OCI-LY3 (cell line): ENCODE measurements at regions not wholly inside any gene's neighbourhood (a gene's known extent, or its start where the extent isn't known, plus 50 kb on each side); places are given as distances from the start of the nearest gene placed in this dataset.
"Not testable (repeated sequence)": the region's sequence is repeated elsewhere in the genome, so short reads cannot be mapped to it uniquely, and the experiment has no call there.

Source experiments
- H2AFZ ChIP-seq: fragments of 200-600, 300-600 bp; shearing (Covaris generic); 2 replicates; pipeline ENCODE4 v1.6.0; 2014; ENCODE audit warnings: antibody characterized with exemption, low read depth, low read length
- H3K27ac ChIP-seq: fragments of 200-600, 300-600 bp; sonication (generic); 2 replicates; pipeline ENCODE4 v1.5.1; 2014; ENCODE audit warnings: mild to moderate bottlenecking, low read length, moderate library complexity, mixed read lengths
- H3K27me3 ChIP-seq: fragments of 200-600, 300-600 bp; sonication (generic); 2 replicates; pipeline ENCODE4 v1.6.1; 2014; ENCODE audit warnings: low read depth, low read length, mixed read lengths
- H3K36me3 ChIP-seq: fragments of 200-600, 300-600 bp; sonication (generic); replicated peaks from 2 replicates; pipeline ENCODE3; 2014; ENCODE audit warnings: low read depth, low read length, mixed read lengths
- H3K4me1 ChIP-seq: fragments of 300-600, 200-600 bp; sonication (generic); 2 replicates; pipeline ENCODE4 v1.6.1; 2014; ENCODE audit warnings: low read length, mixed read lengths
- H3K4me2 ChIP-seq: fragments of 200-600, 300-600 bp; sonication (generic); 2 replicates; pipeline ENCODE4 v1.6.1; 2014; ENCODE audit warnings: low read length, mixed read lengths
- H3K4me3 ChIP-seq: fragments of 300-600, 200-600 bp; sonication (generic); 2 replicates; pipeline ENCODE4 v1.5.1; 2014; ENCODE audit warnings: antibody characterized with exemption, mild to moderate bottlenecking, low read length, moderate library complexity
- H3K79me2 ChIP-seq: fragments of 300-600, 200-600 bp; shearing (Covaris generic); 2 replicates; pipeline ENCODE4 v1.6.1; 2014; ENCODE audit warnings: mild to moderate bottlenecking, low read length, mixed read lengths
- H3K9ac ChIP-seq: fragments of 300-600, 200-600 bp; shearing (Covaris generic); 2 replicates; pipeline ENCODE4 v1.6.0; 2014; ENCODE audit warnings: mild to moderate bottlenecking, low read length, moderate library complexity
- H3K9me3 ChIP-seq: fragments of 200-600, 300-600 bp; shearing (Covaris generic); 2 replicates; pipeline ENCODE4 v1.6.1; 2014; ENCODE audit warnings: low read length, mixed read lengths; ENCODE audit not compliant: insufficient read depth
- H4K20me1 ChIP-seq: fragments of 200-600, 300-600 bp; sonication (generic); 2 replicates; pipeline ENCODE4 v1.6.1; 2016; ENCODE audit warnings: low read length, mixed read lengths; ENCODE audit not compliant: insufficient read depth
- EZH2phosphoT487 ChIP-seq: fragments of 200-600 bp; shearing (Covaris generic); IDR thresholded peaks from 2 replicates; pipeline ENCODE4 v1.6.1; 2018; ENCODE audit warnings: antibody characterized with exemption, mixed run types, low read depth
- TF ChIP-seq, protein P1 (sequence below): fragments of 200-600, 300-600 bp; sonication (generic); IDR thresholded peaks from 2 replicates; pipeline ENCODE4 v1.5.1; 2014; ENCODE audit warnings: antibody characterized with exemption, low read length, low read depth

DNA sequence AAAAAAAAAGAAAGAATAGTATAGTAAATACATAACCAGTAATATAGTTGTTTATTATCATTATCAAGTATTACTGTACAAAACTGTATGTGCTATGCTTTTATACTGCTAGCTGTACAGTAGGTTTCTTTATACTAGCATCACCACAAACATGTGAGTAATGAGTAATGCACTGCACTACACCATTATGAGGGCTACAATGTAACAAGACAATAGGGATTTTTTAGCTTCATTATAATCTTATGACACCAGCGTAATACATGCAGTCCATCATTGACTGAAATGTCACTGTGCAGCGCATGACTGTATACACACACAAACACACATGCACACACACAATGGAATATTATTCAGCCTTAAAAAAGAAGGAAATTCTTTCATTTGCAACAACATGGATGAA is 111.5 kb upstream of the ZBED5 start:
- TF ChIP-seq EZH2phosphoT487 = no peak
- TF ChIP-seq, protein P1, sequence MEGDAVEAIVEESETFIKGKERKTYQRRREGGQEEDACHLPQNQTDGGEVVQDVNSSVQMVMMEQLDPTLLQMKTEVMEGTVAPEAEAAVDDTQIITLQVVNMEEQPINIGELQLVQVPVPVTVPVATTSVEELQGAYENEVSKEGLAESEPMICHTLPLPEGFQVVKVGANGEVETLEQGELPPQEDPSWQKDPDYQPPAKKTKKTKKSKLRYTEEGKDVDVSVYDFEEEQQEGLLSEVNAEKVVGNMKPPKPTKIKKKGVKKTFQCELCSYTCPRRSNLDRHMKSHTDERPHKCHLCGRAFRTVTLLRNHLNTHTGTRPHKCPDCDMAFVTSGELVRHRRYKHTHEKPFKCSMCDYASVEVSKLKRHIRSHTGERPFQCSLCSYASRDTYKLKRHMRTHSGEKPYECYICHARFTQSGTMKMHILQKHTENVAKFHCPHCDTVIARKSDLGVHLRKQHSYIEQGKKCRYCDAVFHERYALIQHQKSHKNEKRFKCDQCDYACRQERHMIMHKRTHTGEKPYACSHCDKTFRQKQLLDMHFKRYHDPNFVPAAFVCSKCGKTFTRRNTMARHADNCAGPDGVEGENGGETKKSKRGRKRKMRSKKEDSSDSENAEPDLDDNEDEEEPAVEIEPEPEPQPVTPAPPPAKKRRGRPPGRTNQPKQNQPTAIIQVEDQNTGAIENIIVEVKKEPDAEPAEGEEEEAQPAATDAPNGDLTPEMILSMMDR = no peak
- Histone ChIP-seq H4K20me1 (no peaks in the 10 kb centered on the region), H3K27ac (no peak overlapping the region)

GRCh38 chr11:10956884-10957283 is 99.0 kb upstream of the ZBED5 start:
- not testable (repeated sequence) for H4K20me1 ChIP-seq, H3K27ac ChIP-seq, H3K36me3 ChIP-seq, H3K4me3 ChIP-seq, H3K4me2 ChIP-seq, H3K4me1 ChIP-seq, H3K27me3 ChIP-seq, H3K9ac ChIP-seq, H3K79me2 ChIP-seq, H2AFZ ChIP-seq, H3K9me3 ChIP-seq

More for the DNA sequence above, 111.5 kb upstream of the ZBED5 start:
- H3K4me3 ChIP-seq = no peak overlapping the region
- no peaks in the 10 kb centered on the region for H3K27me3 ChIP-seq
- no peaks in the 10 kb centered on the region for H3K9me3 ChIP-seq
- no peak overlapping the region for H2AFZ ChIP-seq
- no peak overlapping the region for H3K9ac ChIP-seq
- no peaks in the 10 kb centered on the region for H3K79me2 ChIP-seq
- no peaks in the 10 kb centered on the region for H3K4me1 ChIP-seq
- H3K4me2 ChIP-seq = no peak overlapping the region
- H3K36me3 ChIP-seq = no peaks in the 10 kb centered on the region

DNA sequence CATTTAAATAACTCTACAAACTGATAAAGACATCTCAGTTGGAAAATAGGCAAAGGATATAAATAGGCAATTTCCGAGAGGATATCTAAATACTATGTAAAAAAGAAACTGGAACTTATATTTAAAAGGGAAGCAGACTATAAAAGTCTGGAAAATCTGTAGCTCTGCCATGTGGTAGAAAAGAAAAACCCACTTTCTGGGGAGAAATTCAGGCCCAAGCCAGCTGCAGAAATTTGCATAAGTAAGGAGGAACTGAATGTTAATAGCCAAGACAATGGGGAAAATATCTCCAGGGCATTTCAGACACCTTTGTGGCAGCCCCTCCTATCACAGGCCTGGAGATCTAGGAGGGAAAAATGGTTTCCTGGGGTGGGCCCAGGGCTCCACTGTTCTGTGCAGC is 97.8 kb upstream of the ZBED5 start:
- TF ChIP-seq, protein P1 = no peak
- TF ChIP-seq EZH2phosphoT487 = no peak

GRCh38 chr11:10954184-10954583 is 96.3 kb upstream of the ZBED5 start:
- Histone ChIP-seq H4K20me1 (no peaks in the 10 kb centered on the region), H3K36me3 (no peaks in the 10 kb centered on the region), H3K4me3 (no peak overlapping the region), H3K9ac (no peak overlapping the region), H3K4me2 (no peak overlapping the region), H3K4me1 (no peaks in the 10 kb centered on the region), H3K27me3 (no peaks in the 10 kb centered on the region), H3K9me3 (peaks cover 3% of the 10 kb centered on the region; the same call in 1 of the 2 replicates), H3K79me2 (no peaks in the 10 kb centered on the region), H3K27ac (no peak overlapping the region), H2AFZ (no peak overlapping the region)
- no peak for TF ChIP-seq EZH2phosphoT487
- TF ChIP-seq, protein P1 = no peak

More for the DNA sequence above, 97.8 kb upstream of the ZBED5 start:
- H3K79me2 ChIP-seq = no peaks in the 10 kb centered on the region
- H3K9me3 ChIP-seq = peaks cover 7% of the 10 kb centered on the region; the same call in 1 of the 2 replicates
- no peaks in the 10 kb centered on the region for H4K20me1 ChIP-seq
- no peak overlapping the region for H3K27ac ChIP-seq
- H3K9ac ChIP-seq = no peak overlapping the region
- H3K4me3 ChIP-seq = no peak overlapping the region
- no peak overlapping the region for H2AFZ ChIP-seq
- H3K4me2 ChIP-seq = no peak overlapping the region
- no peaks in the 10 kb centered on the region for H3K36me3 ChIP-seq
- H3K4me1 ChIP-seq = no peaks in the 10 kb centered on the region
- peaks cover 4% of the 10 kb centered on the region; the same call in 1 of the 2 replicates for H3K27me3 ChIP-seq

GRCh38 chr11:10952872-10953271 is 95.0 kb upstream of the ZBED5 start:
- H3K9ac ChIP-seq = no peak overlapping the region

DNA sequence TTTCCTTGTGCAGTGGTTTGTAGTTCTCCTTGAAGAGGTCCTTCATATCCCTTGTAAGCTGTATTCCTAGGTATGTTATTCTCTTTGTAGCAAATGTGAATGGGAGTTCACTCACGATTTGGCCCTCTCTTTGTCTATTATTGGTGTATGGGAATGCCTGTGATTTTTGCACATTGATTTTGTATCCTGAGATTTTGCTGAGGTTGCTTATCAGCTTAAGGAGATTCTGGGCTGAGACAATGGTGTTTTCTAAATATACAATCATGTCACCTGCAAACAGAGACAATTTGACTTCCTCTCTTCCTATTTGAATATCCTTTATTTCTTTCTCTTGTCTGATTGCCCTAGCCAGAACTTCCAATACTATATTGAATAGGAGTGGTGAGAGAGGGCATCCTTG is 90.1 kb upstream of the ZBED5 start:
- not testable (repeated sequence) for H3K9ac ChIP-seq

More at GRCh38 chr11:10952872-10953271, 95.0 kb upstream of the ZBED5 start:
- TF ChIP-seq EZH2phosphoT487 = no peak
- TF ChIP-seq, protein P1 = no peak
- Histone ChIP-seq H3K9me3 (no peaks in the 10 kb centered on the region), H2AFZ (no peak overlapping the region), H4K20me1 (no peaks in the 10 kb centered on the region), H3K4me2 (no peak overlapping the region), H3K36me3 (no peaks in the 10 kb centered on the region), H3K79me2 (no peaks in the 10 kb centered on the region), H3K27me3 (no peaks in the 10 kb centered on the region), H3K4me1 (no peaks in the 10 kb centered on the region), H3K27ac (no peak overlapping the region), H3K4me3 (no peak overlapping the region)

More for the DNA sequence above, 90.1 kb upstream of the ZBED5 start:
- H3K27me3 ChIP-seq, H3K36me3 ChIP-seq, H2AFZ ChIP-seq, H3K9me3 ChIP-seq, H4K20me1 ChIP-seq, H3K4me1 ChIP-seq, H3K79me2 ChIP-seq, H3K4me3 ChIP-seq, H3K4me2 ChIP-seq, H3K27ac ChIP-seq: not testable (repeated sequence)
